Astrocyte (in vitro differentiated cells and primary cell): ENCODE measurements at regions not wholly inside any gene's neighbourhood (a gene's known extent, or its start where the extent isn't known, plus 50 kb on each side); places are given as distances from the start of the nearest gene placed in this dataset.

Experiments
- CTCF ChIP-seq: IDR thresholded peaks from 2 replicates; pipeline ENCODE4 v1.5.1; 2011; ENCODE audit warnings: low read depth, mild to moderate bottlenecking, inconsistent platforms, low read length, moderate library complexity; ENCODE audit not compliant: insufficient read depth
- EZH2 ChIP-seq: IDR thresholded peaks from 2 replicates; pipeline ENCODE4 v1.6.1; 2012; ENCODE audit warnings: mild to moderate bottlenecking, low read length, inconsistent platforms; ENCODE audit not compliant: insufficient read depth

GRCh38 chr13:78085434-78086225 lies 167.0 kb upstream of the EDNRB start:
- TF ChIP-seq CTCF (no peak), EZH2 (no peak)
